Fibroblast of mammary gland (primary cell): ENCODE measurements at regions not wholly inside any gene's neighbourhood (a gene's known extent, or its start where the extent isn't known, plus 50 kb on each side); places are given as distances from the start of the nearest gene placed in this dataset.
A peak's percentile ranks its signal among the peaks of the same experiment; 100 is the strongest.

Source experiments
- DNase-seq: peaks from one replicate; pipeline ENCODE4 v3.0.0-alpha.2; 2010; ENCODE audit warnings: low read depth
- H3K4me3 ChIP-seq: 2 replicates; pipeline ENCODE4 v1.5.1; 2011; ENCODE audit warnings: low read depth, mild to moderate bottlenecking, low read length, moderate library complexity; ENCODE audit not compliant: control insufficient read depth
- CTCF ChIP-seq: conservative IDR thresholded peaks from 2 replicates; pipeline ENCODE4 v1.5.1; 2011; ENCODE audit warnings: low read depth, low read length, inconsistent platforms; ENCODE audit not compliant: control insufficient read depth, insufficient read depth

- TF ChIP-seq CTCF, result no peak
- no peak for DNase-seq
- no peak overlapping the region for H3K4me3 ChIP-seq
Measured at GRCh38 chr1:25041916-25042315, 111.8 kb upstream of the RUNX3 start.

GRCh38 chr1:25040122-25040685 lies 110.1 kb upstream of the RUNX3 start:
- DNase-seq, result no peak
- TF ChIP-seq CTCF, result no peak
- H3K4me3 ChIP-seq, result no peak overlapping the region

- TF ChIP-seq CTCF, result no peak
- peak; percentile 3 for DNase-seq
- H3K4me3 ChIP-seq, result no peak overlapping the region
Measured at GRCh38 chr1:25039229-25039628, 109.2 kb upstream of the RUNX3 start.

GRCh38 chr1:25038699-25039098 lies 108.6 kb upstream of the RUNX3 start:
- no peak for DNase-seq
- TF ChIP-seq CTCF, result no peak
- no peak overlapping the region for H3K4me3 ChIP-seq

- no peak overlapping the region for H3K4me3 ChIP-seq
- peak; percentile 60 for TF ChIP-seq CTCF
- DNase-seq, result peak; percentile 19
Measured at GRCh38 chr1:25037174-25038074, 107.3 kb upstream of the RUNX3 start.

- TF ChIP-seq CTCF, result no peak
- H3K4me3 ChIP-seq, result no peak overlapping the region
- no peak for DNase-seq
Measured at GRCh38 chr1:25036117-25036546, 106.1 kb upstream of the RUNX3 start.
